Uterus (tissue), 3 donors: ENCODE measurements at regions not wholly inside any gene's neighbourhood (a gene's known extent, or its start where the extent isn't known, plus 50 kb on each side); places are given as distances from the start of the nearest gene placed in this dataset.
"Not testable (repeated sequence)": the region's sequence is repeated elsewhere in the genome, so short reads cannot be mapped to it uniquely, and the experiment has no call there.

Experiments used
- DNase-seq, 2 donors: peaks; one replicate each; pipeline ENCODE4 v3.0.0-alpha.2; 2019 to 2020
- H3K27ac ChIP-seq, 2 donors: fragments of 200-600 bp; sonication (generic); 1 replicate in 1 of 2; 2 replicates in 1 of 2; pipeline ENCODE4 v1.5.1; 2016 to 2018
- H3K27me3 ChIP-seq, 2 donors: fragments of 200-600 bp; sonication (generic); one replicate each; pipeline ENCODE4 v1.5.1; 2018 to 2019; ENCODE audit warnings: control low read depth in 1 of 2
- H3K36me3 ChIP-seq, 2 donors: fragments of 200-600 bp; sonication (generic); one replicate each; pipeline ENCODE4 v1.5.1; 2019; ENCODE audit warnings: control low read depth in 1 of 2
- H3K4me1 ChIP-seq, 2 donors: fragments of 200-600 bp; sonication (generic); one replicate each; pipeline ENCODE4 v1.5.1; 2018 to 2019; ENCODE audit warnings: control low read depth in 1 of 2
- H3K4me3 ChIP-seq, 2 donors: fragments of 200-600 bp; sonication (generic); 1 replicate in 1 of 2; 2 replicates in 1 of 2; pipeline ENCODE4 v1.5.1; 2018 to 2019; ENCODE audit warnings: mild to moderate bottlenecking in 1 of 2
- H3K9me3 ChIP-seq, 2 donors: fragments of 200-600 bp; sonication (generic); one replicate each; pipeline ENCODE4 v1.5.1; 2019; ENCODE audit warnings: control low read depth in 1 of 2
- POLR2A ChIP-seq, 2 donors: fragments of 450-650 bp; IDR thresholded peaks; one replicate each; pipeline ENCODE4 v1.6.1; 2016; ENCODE audit warnings: antibody characterized with exemption in 2 of 2, mild to moderate bottlenecking in 1 of 2, moderate library complexity in 1 of 2
- intact Hi-C: fragments of 100-400 bp; cut with DNase I; formaldehyde crosslinking; loops from one replicate; pipeline ENCODE4 v1.15.1; 2023; ENCODE audit warnings: low total_unique reads
- TF ChIP-seq, protein P1 (sequence below), 4 experiments: fragments of 200-600 bp in 2 of 4; fragments of 450-650 bp in 2 of 4; sonication (generic) in 2 of 4; IDR thresholded peaks; one replicate each; pipeline ENCODE4 v1.5.1; 2016 to 2019; ENCODE audit warnings: antibody characterized with exemption in 4 of 4, mild to moderate bottlenecking in 2 of 4, moderate library complexity in 1 of 4
- donor health status: DM: yes; HTN: yes; CAD: no.

DNA sequence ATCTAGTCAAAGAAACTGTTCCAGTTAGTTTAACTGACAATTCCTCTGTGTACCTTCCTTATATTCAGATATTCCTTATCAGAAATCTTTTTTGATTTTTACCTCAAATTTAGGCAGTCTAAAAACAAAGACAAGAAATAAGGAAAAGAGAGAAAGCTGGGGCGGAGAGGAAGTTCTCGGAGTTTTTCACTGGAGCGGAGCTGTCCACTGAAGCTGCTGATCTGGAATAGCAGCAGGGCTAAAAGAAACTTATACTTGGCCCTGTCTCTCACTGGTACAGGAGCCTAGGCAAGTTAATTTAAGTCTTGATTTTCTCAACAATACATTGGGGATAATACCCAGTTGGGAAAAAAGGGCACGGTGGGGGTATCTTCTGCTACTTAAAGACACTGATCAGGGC, 59.2 kb upstream of the CYP2D6 start:
- no peak for TF ChIP-seq POLR2A (IDR thresholded peaks at IDR 0.05)
- TF ChIP-seq, protein P1, sequence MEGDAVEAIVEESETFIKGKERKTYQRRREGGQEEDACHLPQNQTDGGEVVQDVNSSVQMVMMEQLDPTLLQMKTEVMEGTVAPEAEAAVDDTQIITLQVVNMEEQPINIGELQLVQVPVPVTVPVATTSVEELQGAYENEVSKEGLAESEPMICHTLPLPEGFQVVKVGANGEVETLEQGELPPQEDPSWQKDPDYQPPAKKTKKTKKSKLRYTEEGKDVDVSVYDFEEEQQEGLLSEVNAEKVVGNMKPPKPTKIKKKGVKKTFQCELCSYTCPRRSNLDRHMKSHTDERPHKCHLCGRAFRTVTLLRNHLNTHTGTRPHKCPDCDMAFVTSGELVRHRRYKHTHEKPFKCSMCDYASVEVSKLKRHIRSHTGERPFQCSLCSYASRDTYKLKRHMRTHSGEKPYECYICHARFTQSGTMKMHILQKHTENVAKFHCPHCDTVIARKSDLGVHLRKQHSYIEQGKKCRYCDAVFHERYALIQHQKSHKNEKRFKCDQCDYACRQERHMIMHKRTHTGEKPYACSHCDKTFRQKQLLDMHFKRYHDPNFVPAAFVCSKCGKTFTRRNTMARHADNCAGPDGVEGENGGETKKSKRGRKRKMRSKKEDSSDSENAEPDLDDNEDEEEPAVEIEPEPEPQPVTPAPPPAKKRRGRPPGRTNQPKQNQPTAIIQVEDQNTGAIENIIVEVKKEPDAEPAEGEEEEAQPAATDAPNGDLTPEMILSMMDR (IDR thresholded peaks at IDR 0.05): no peak
- no peak for DNase-seq
- Histone ChIP-seq H3K27me3 (no peaks in the 10 kb centered on the region), H3K4me1 (no peaks in the 10 kb centered on the region), H3K9me3 (no peaks in the 10 kb centered on the region), H3K27ac (no peak overlapping the region), H3K4me3 (no peak overlapping the region), H3K36me3 (no peaks in the 10 kb centered on the region)
- intact Hi-C loops: no loop called here

DNA sequence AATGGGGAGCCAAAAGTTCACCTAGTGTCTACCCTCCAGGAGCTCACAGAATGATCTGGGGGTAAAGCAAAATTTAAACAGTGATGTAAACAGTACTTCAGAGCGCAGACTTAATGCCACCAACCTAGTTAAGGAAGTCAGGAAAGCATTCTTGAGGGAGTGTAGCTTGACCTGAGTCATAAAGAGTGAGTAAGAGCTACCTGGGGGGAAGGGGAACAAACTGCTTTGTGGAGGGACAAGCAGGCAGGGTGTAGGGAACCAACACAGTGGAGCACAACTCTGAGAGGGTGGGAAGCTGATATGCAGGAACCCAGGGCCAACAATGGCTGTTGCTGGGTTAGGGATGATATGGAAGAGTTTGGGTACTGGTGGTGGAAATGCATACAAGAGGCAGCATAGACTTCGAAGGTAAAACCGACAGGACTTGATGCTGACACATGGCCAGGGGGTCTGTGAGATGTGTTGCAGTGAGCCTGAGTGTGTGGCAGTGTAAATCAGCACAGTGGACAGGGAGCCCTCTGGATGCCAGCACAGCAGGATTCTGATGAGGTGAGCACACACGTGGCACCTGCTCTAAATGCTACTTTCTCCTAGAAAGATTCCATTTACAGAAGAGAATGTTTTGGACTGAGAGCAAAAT, 58.3 kb upstream of the CYP2D6 start:
- intact Hi-C loops: no loop called here
- Histone ChIP-seq H3K4me3 (no peak overlapping the region), H3K36me3 (no peaks in the 10 kb centered on the region), H3K27me3 (no peaks in the 10 kb centered on the region), H3K27ac (no peak overlapping the region), H3K4me1 (no peaks in the 10 kb centered on the region), H3K9me3 (no peaks in the 10 kb centered on the region)
- TF ChIP-seq, protein P1 (IDR thresholded peaks at IDR 0.05): no peak
- no peak for TF ChIP-seq POLR2A (IDR thresholded peaks at IDR 0.05)
- no peak for DNase-seq

DNA sequence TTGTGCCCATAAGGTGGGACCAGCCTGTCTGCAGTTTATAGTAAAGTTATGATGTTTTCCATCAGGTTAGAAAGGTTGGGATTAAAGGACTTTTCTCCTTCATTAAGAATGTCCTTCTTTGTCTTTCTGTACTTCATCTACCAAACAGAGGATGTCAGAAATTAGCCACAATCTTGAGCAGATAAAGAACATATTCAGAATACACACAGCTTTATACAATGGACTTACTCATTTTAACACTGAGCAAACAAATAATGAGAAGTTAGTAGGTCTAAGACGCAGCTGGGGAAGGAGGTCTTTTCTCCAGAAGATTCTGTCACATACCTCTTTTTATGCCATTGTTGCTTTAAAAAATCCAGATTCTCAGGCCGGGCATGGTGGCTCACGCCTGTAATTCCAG, 57.0 kb upstream of the CYP2D6 start:
- DNase-seq: no peak
- Histone ChIP-seq H3K4me1 (no peaks in the 10 kb centered on the region), H3K36me3 (no peaks in the 10 kb centered on the region), H3K27me3 (no peaks in the 10 kb centered on the region), H3K4me3 (no peak overlapping the region), H3K9me3 (no peaks in the 10 kb centered on the region), H3K27ac (no peak overlapping the region)
- intact Hi-C loops: no loop called here
- TF ChIP-seq, protein P1 (IDR thresholded peaks at IDR 0.05): no peak
- no peak for TF ChIP-seq POLR2A (IDR thresholded peaks at IDR 0.05)

DNA sequence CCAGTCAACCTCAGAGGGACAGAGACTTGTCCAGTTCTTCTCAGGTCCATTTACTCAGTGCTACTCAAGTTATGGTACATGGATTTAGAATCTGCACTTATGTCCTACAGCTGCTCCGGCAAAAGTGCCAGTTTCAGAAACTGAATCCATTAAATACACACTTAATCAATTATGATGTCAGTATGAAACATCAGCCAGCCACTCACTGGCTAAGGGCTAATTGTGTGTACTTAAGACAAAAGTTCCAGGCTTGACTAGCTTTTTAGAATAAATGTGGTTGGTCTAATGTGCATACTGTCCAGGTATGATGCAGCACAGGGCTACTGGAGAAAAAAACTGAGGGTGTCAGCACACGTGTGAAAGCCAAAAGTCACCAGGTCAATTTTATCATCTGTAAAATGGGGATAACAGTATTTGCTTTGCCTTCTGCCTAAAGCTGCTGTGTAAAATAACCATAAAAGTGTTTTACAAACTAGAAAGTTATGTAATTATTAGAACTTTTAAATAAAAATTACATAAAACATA, 55.4 kb upstream of the CYP2D6 start:
- no peak for DNase-seq
- TF ChIP-seq, protein P1 (IDR thresholded peaks at IDR 0.05): no peak
- no peak for TF ChIP-seq POLR2A (IDR thresholded peaks at IDR 0.05)
- H3K27me3 ChIP-seq: no peaks in the 10 kb centered on the region

DNA sequence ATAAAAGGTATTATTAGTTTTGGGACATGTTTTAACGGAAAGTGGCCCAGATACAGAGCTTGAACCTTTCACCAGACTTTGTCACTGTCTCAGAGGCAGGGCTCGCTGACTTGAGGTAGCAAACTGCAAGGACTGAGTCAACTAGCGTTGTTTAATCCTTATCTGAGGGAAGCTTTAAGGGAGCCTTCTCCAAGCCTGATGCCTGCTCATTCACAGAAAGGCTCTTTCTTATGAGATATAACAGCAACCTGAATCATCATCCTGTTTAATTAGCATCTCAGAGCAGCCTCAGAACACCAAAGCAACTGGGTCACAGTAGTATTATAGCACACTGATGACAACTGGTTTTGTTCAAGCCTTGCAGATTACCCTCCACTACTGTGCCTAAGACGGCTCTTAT, 54.2 kb upstream of the CYP2D6 start:
- intact Hi-C loops: no loop called here
- Histone ChIP-seq H3K27ac (no peak overlapping the region), H3K9me3 (no peaks in the 10 kb centered on the region), H3K27me3 (no peaks in the 10 kb centered on the region), H3K4me1 (no peaks in the 10 kb centered on the region), H3K36me3 (no peaks in the 10 kb centered on the region), H3K4me3 (no peak overlapping the region)
- no peak for DNase-seq
- TF ChIP-seq POLR2A (IDR thresholded peaks at IDR 0.05): no peak
- TF ChIP-seq, protein P1 (IDR thresholded peaks at IDR 0.05): no peak

More for the DNA sequence above, 55.4 kb upstream of the CYP2D6 start:
- Histone ChIP-seq H3K4me1 (no peaks in the 10 kb centered on the region), H3K27ac (no peak overlapping the region), H3K9me3 (no peaks in the 10 kb centered on the region), H3K36me3 (no peaks in the 10 kb centered on the region), H3K4me3 (no peak overlapping the region)
- intact Hi-C loops: no loop called here

DNA sequence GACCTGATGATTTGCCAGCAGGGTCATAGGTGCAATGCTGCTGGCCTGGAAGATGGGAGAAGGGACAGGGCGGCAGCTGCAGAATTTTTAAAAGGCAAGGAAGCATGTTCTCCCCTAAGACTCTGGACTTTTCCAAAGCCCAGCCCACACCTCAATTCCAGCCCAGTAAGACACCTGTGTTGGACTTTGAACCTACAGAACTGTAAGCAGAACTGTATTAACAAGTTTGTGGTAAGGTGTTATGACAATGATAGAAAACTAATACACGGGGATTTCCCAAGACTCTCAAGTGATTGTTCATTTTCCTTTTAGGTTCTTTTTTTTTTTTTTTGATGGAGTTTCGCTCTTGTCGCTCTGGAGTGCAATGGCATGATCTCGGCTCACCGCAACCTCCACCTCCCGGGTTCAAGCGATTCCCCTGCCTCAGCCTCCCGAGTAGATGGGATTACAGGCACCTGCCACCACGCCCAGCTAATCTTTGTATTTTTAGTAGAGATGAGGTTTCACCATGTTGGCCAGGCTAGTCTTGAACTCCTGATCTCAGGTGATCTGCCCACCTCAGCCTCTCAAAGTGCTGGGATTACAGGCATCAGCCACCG, 53.0 kb upstream of the CYP2D6 start:
- H3K9me3 ChIP-seq, H3K36me3 ChIP-seq, H3K4me1 ChIP-seq, intact Hi-C loops, H3K27me3 ChIP-seq, H3K27ac ChIP-seq, H3K4me3 ChIP-seq, DNase-seq: not testable (repeated sequence)
